ENCODE measurements at regions not wholly inside any gene's neighbourhood (a gene's known extent, or its start where the extent isn't known, plus 50 kb on each side); places are given as distances from the start of the nearest gene placed in this dataset.

GRCh38 chr1:36635284-36635683 is 152.6 kb upstream of the CSF3R start:
- H3K36me3 ChIP-seq (replicated peaks; ENCODE audit: insufficient read depth, low read length), result no peaks in the 10 kb centered on the region
- H3K79me2 ChIP-seq (ENCODE audit: low read length), result no peaks in the 10 kb centered on the region
- H3K9me3 ChIP-seq (replicated peaks; ENCODE audit: insufficient read depth, low read length), result no peaks in the 10 kb centered on the region
- no peak overlapping the region for H3K4me3 ChIP-seq (ENCODE audit: low read length)
- no peaks in the 10 kb centered on the region for H3K9me2 ChIP-seq (replicated peaks; ENCODE audit: insufficient read depth, low read length)
- no peaks in the 10 kb centered on the region for H4K20me1 ChIP-seq (ENCODE audit: insufficient read depth, low read length)
- TF ChIP-seq EZH2phosphoT487 (IDR thresholded peaks at IDR 0.05; ENCODE audit: low read length), result no peak
- TF ChIP-seq CTCF (IDR thresholded peaks at IDR 0.05; ENCODE audit: low read length), result no peak
- TF ChIP-seq EZH2 (optimal IDR thresholded peaks at IDR 0.05; ENCODE audit: low read depth, low read length), result no peak
- H2AFZ ChIP-seq (ENCODE audit: low read length), result no peak overlapping the region
- H3K27ac ChIP-seq (ENCODE audit: low read length), result no peak overlapping the region
- peaks cover 27% of the 10 kb centered on the region for H3K27me3 ChIP-seq (replicated peaks; ENCODE audit: insufficient read depth, low read length)
- H3K4me1 ChIP-seq (ENCODE audit: low read length), result no peaks in the 10 kb centered on the region
- no peak for DNase-seq
- no peak overlapping the region for H3K9ac ChIP-seq (ENCODE audit: low read length)
- H3F3A ChIP-seq (ENCODE audit: insufficient read depth, low read length), result no peaks in the 10 kb centered on the region
- H3K4me2 ChIP-seq (ENCODE audit: low read depth, low read length), result no peak overlapping the region

- H3K4me1 ChIP-seq (ENCODE audit: low read length), result no peaks in the 10 kb centered on the region
- H2AFZ ChIP-seq (ENCODE audit: low read length), result no peak overlapping the region
- H3K27me3 ChIP-seq (replicated peaks; ENCODE audit: insufficient read depth, low read length), result peaks cover 47% of the 10 kb centered on the region
These were observed 146.1 kb upstream of the CSF3R start for GRCh38 chr1:36628804-36629203.

GRCh38 chr1:36626435-36626834 is 143.7 kb upstream of the CSF3R start:
- Histone ChIP-seq H3K79me2 (ENCODE audit: low read length) (no peaks in the 10 kb centered on the region), H4K20me1 (ENCODE audit: insufficient read depth, low read length) (no peaks in the 10 kb centered on the region), H3K4me1 (ENCODE audit: low read length) (no peaks in the 10 kb centered on the region), H3K9ac (ENCODE audit: low read length) (no peak overlapping the region), H2AFZ (ENCODE audit: low read length) (no peak overlapping the region), H3K9me2 (replicated peaks; ENCODE audit: insufficient read depth, low read length) (no peaks in the 10 kb centered on the region), H3K4me3 (ENCODE audit: low read length) (no peak overlapping the region), H3K4me2 (ENCODE audit: low read depth, low read length) (no peak overlapping the region), H3K27me3 (replicated peaks; ENCODE audit: insufficient read depth, low read length) (peaks cover 60% of the 10 kb centered on the region), H3K36me3 (replicated peaks; ENCODE audit: insufficient read depth, low read length) (no peaks in the 10 kb centered on the region), H3K9me3 (replicated peaks; ENCODE audit: insufficient read depth, low read length) (no peaks in the 10 kb centered on the region), H3F3A (ENCODE audit: insufficient read depth, low read length) (no peaks in the 10 kb centered on the region), H3K27ac (ENCODE audit: low read length) (no peak overlapping the region)
- no peak for DNase-seq
- TF ChIP-seq CTCF (IDR thresholded peaks at IDR 0.05; ENCODE audit: low read length), result no peak
- no peak for TF ChIP-seq EZH2 (optimal IDR thresholded peaks at IDR 0.05; ENCODE audit: low read depth, low read length)
- TF ChIP-seq EZH2phosphoT487 (IDR thresholded peaks at IDR 0.05; ENCODE audit: low read length), result no peak

More at GRCh38 chr1:36628804-36629203, 146.1 kb upstream of the CSF3R start:
- no peaks in the 10 kb centered on the region for H3K79me2 ChIP-seq (ENCODE audit: low read length)
- H3K36me3 ChIP-seq (replicated peaks; ENCODE audit: insufficient read depth, low read length), result no peaks in the 10 kb centered on the region
- H3K4me2 ChIP-seq (ENCODE audit: low read depth, low read length), result no peak overlapping the region
- no peaks in the 10 kb centered on the region for H3K9me3 ChIP-seq (replicated peaks; ENCODE audit: insufficient read depth, low read length)
- no peak overlapping the region for H3K4me3 ChIP-seq (ENCODE audit: low read length)
- no peak for DNase-seq
- H3F3A ChIP-seq (ENCODE audit: insufficient read depth, low read length), result no peaks in the 10 kb centered on the region
- H3K9ac ChIP-seq (ENCODE audit: low read length), result no peak overlapping the region
- H4K20me1 ChIP-seq (ENCODE audit: insufficient read depth, low read length), result no peaks in the 10 kb centered on the region
- H3K9me2 ChIP-seq (replicated peaks; ENCODE audit: insufficient read depth, low read length), result no peaks in the 10 kb centered on the region
- no peak overlapping the region for H3K27ac ChIP-seq (ENCODE audit: low read length)
- TF ChIP-seq CTCF (IDR thresholded peaks at IDR 0.05; ENCODE audit: low read length), result no peak
- no peak for TF ChIP-seq EZH2 (optimal IDR thresholded peaks at IDR 0.05; ENCODE audit: low read depth, low read length)
- no peak for TF ChIP-seq EZH2phosphoT487 (IDR thresholded peaks at IDR 0.05; ENCODE audit: low read length)
